ENCODE measurements at regions not wholly inside any gene's neighbourhood (a gene's known extent, or its start where the extent isn't known, plus 50 kb on each side); places are given as distances from the start of the nearest gene placed in this dataset.

DNA sequence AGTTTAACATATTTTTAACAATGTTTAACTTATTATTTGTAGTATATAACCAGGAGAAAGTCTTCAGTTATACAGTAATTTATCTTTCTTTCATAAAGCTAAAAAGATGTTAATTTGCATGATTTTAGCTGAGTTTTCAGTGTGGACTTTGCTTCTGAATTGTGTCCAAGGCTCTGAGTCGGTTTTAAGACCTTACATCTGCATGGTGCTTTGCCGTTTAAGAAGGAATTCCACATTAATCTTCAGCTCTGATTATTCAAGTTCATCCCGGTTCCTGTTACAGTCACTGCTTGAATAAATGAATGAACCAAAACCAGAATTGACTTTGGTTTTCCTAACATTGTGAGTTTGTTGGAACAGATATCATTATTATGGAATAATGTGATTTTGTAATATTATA, 419.7 kb upstream of the RGPD4 start:
- no peak for TF ChIP-seq POLR2AphosphoS5 (IDR thresholded peaks at IDR 0.05)
- TF ChIP-seq CTCF (IDR thresholded peaks at IDR 0.05) = no peak
- TF ChIP-seq POLR2A (IDR thresholded peaks at IDR 0.05) = no peak

All from stomach (tissue), 4 donors.